GM21447 (cell line): ENCODE measurements at regions not wholly inside any gene's neighbourhood (a gene's known extent, or its start where the extent isn't known, plus 50 kb on each side); places are given as distances from the start of the nearest gene placed in this dataset.

Experiments
- ATAC-seq: cut with Tn5 transposase; IDR thresholded peaks from one replicate; pipeline ENCODE4 v1.9.1; 2021; ENCODE audit not compliant: unreplicated experiment

GRCh38 chr2:19685731-19686130 is 216.1 kb downstream of the TTC32 start:
- ATAC-seq = no peak

GRCh38 chr2:19684516-19684915 is 217.3 kb downstream of the TTC32 start:
- ATAC-seq = no peak

DNA sequence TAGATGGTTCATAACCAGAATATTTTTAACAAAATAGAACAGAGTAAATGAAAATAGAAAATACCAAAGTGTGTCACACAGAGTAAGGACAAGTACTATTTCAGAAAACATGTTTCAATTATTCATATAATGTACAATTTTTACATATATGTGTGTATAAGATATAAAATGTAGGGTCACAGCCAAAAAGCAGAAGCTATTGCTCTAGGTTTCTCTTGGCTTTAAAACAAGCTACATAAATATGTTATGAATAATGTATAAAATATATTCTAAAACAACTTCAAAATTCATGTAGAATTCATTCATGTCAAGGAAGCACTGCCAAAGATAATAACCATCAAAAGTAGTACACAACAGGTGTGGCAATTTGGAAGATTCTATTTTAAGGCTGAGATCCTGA is 218.2 kb downstream of the TTC32 start:
- ATAC-seq = no peak

DNA sequence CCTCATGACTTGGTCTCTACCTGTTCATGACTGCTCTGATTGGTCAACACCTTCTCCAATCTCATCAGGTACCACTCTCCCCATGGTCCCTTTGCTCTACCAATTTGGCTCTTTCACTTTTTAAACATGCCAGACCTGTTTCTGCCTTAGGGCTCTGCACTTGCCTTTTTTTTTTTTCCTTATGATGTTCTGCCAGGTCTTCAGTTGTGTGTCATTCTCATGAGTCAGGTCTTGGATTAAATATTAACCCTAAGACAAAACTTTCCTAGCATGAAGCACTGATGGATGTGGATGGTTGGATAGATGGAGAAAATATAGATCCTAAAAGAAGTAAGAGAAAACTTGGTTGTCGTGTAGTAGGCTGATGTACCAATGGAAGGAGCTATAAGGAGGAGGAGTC is 219.3 kb downstream of the TTC32 start:
- no peak for ATAC-seq

DNA sequence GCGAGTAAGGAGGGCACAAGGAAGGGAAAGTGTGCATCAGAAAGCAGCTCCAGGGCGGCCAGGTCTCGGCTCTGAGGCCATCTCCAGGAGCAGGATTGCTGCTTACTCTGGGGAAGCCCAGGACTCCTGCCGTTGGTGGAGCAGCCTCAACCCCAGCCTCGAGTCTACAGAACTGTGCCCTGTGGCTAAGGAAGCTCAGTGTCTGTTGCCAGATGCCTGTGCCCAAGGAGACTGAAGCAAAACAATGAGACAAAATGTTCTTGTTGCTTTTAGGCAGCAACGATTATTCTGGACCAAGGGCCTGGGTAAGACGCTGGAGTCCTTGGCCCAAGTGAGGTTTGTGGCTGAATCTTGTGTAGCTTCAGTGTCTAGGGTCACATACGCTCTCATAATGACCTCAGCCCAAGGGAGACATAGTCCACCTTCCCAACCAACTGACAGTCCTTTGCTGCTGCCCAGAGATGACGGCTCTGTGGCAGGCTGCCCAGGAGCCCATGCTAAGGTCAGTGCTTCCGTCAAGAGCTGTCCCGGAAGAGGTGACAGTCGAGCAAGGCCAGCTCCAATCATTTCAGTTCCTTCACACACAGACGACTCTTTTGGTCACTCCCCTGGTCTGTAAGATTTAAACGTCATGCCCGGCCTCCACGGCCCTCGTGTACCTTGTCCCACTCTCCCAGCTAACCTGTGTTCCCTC is 223.8 kb downstream of the TTC32 start:
- ATAC-seq = no peak

DNA sequence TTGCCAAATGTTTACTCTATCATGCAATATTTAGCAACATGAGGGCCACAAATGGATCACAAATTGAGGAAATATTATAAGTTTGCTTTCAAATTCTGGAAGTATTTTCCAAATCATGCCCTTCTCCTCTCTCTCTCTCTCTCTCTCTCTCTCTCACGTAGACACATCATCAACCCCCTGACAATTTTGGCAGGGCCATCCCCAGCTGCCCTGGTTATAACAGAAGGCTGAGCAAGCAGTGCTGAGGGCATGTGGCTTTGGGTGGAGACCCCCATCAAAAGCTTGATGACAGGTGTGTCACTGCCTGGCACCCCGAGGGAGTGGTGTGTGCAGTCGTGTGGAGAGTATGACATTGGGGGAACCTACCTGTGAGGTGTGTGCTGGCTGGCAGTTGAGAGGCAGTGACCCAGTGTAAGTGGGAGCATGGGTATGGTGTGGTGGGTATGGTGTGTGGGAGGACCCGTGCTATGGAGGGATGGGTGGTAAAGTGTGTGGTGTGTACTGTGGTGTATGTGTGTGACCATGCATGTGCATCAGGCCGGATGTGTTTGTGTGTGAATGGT is 224.5 kb downstream of the TTC32 start:
- ATAC-seq = no peak

DNA sequence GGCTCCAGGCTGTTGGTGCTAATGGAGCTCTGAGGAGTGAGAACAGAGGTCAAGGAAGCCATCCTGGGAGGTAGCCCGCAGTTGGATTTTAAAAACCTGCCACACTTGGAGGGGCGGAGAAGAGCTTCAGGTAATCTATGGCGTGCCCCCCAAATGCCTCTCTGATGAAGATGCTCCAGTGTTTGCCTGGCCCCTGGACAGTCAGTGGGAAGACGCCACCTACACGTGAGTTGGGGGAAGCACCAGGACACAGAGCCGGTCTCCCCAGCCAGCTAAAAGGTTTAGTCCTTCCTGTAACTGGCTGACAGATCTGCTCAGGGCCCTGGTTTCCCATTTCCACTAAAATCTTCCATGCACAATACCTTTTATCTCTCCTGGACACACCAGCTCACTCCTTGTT is 225.0 kb downstream of the TTC32 start:
- no peak for ATAC-seq

- no peak for ATAC-seq
These were observed 225.8 kb downstream of the TTC32 start for GRCh38 chr2:19675856-19676460.

- no peak for ATAC-seq
These were observed 226.7 kb downstream of the TTC32 start for GRCh38 chr2:19675003-19675629.

GRCh38 chr2:19674051-19675002 is 227.5 kb downstream of the TTC32 start:
- no peak for ATAC-seq

DNA sequence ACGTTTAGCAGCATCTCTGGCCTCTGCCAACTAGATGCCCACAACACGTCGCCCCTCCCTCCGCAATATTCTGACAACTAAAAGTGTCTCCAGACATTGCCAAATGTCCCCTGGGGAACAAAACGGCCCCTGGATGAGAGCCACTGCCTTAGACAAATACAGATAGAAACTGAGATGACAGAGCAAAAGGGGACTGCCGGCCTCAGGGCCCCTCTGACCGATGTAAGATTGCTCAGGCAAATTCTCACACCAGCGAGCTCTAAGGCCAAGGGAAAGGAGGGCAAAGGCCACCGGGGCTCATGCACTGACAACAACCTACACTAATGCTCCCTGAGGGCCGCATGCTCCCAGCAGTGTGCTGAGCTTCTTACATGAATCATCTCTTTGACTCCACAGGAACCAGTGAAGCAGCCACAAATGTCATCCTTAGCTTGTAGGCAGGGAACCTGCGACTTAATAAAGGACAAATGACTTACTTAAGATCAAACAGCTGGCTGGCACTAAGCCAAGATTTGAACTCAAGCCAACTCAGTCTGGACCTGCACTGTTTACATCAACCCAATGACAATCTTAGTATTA is 228.5 kb downstream of the TTC32 start:
- no peak for ATAC-seq

DNA sequence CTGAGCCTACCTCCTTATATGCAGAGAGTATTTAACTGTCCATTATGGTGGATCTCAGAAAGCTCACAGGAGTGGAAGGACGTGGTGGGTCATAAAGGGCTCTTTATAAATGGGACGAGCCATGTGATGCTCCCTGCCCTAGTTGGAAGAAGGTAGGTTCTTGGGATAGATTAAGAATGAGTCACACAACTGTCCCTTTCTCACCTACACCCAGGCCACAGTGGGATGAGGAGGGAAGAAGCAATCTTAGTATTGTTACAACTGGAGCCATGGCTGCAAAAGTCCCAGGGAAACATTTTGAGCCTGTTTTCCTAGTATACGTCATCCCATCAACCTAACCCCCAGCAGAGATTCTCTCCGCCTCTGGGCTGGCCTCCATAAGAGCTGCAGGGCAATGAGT is 229.9 kb downstream of the TTC32 start:
- no peak for ATAC-seq

- no peak for ATAC-seq
These were observed 230.5 kb downstream of the TTC32 start for GRCh38 chr2:19671311-19671710.

- ATAC-seq = no peak
These were observed 231.5 kb downstream of the TTC32 start for GRCh38 chr2:19670303-19670702.

DNA sequence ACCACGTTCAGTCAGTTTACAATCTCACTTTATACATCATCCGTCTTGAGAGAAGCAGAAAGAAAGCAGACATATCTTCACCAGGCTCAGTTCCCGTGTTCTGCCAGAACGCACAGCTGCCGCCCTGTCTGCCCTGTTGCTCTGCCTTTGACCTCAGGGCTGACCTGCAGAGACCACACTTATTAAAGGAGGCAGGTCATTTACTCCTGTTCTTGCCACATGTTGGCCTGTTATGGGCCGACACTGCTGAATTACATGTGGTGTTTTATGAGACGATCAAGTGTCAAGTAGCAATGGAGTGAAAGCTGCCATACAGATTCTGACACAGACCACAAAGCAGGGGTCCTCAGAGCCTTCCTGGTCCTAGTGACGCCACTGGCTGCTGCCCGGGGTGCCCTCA is 232.2 kb downstream of the TTC32 start:
- no peak for ATAC-seq

DNA sequence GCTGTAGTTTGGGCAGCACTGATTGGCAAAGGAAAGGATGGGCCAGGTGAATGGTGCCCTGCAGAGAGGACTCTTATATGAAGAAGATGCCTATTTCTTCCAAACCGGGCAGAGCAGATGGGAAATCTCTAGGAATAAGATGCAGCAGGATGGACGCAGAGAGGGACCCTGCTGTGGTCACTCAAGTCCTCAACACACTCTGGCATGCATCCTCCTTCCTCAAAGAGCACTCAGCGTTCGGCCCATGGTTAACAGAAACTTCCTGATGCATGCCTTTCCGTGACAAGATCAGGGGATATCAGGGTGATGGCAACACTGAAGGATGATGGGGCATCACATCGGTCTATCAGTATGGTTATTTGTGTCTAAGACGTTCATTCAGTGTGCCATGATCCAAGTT is 232.7 kb downstream of the TTC32 start:
- no peak for ATAC-seq

- ATAC-seq = no peak
These were observed 234.2 kb downstream of the TTC32 start for GRCh38 chr2:19667536-19667949.

DNA sequence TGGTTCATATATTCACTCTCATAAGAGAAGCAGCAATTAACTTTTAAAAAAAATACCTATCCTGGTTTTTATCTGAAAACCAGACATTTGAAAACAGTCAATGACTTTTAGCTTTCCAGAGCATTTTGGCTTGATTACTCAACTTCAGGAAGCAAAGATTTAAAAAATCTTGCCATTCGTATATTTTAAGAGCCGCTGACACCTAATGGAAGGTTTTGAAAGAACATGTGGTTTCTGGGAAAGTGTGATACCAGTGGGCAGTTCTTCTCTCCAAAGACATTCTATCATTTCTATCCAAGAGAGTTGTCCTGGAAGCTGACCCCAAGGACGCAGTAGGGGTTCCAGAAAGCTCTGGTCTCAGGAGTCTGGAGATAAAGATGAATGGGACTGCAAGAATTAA is 234.7 kb downstream of the TTC32 start:
- no peak for ATAC-seq

- no peak for ATAC-seq
These were observed 237.1 kb downstream of the TTC32 start for GRCh38 chr2:19664646-19665045.

DNA sequence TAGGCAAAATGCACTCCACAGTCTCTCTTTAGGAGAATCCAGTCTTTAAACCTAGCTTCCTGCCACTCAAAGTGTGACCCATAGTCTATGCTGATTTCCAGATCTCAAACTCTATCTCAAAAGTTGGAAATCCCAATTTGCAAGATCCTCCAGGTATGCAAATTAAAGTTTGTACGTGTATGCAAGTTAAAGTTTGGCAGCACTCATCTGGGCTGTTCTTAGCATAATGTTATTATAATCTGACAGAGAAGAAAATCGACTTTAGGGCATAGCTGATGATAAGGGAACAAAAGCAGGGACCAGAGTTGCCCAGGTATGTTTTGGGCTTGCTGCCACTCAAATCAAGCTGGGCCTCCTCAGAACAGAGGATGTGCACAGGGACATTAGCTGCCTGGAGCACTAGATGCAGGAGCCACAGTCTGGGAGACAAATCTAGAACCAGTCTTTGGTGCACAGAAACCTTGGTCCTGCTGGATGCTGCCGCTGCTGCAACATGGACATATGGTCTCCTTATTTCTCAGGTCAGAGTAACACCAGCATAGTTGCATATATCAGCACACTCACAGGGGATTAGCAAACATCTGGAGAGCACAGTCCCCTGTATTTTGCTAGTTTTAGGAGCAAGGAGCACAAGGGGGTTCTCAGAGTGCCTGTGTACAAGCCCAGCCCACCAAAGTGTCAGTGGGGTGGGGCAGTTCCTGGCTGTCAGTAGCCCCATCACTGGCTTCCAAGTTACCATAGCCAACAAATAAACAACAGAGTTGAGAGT is 242.6 kb downstream of the TTC32 start:
- ATAC-seq = no peak
